Activated T-cell treated with anti-CD3 and anti-CD28 coated beads, Interleukin-2, amount 50 U/mL, for 72 hours (primary cell): ENCODE measurements at regions not wholly inside any gene's neighbourhood (a gene's known extent, or its start where the extent isn't known, plus 50 kb on each side); places are given as distances from the start of the nearest gene placed in this dataset.
"Not testable (repeated sequence)": the region's sequence is repeated elsewhere in the genome, so short reads cannot be mapped to it uniquely, and the experiment has no call there.

Source experiments
- ATAC-seq, 2 donors: fragments of 150-1000 bp; cut with Tn5 transposase; replicated peaks in 1 of 2; 2 replicates each; pipeline ENCODE4 v1.10.0; 2021; ENCODE audit warnings: moderate library complexity in 2 of 2, mild to moderate bottlenecking in 1 of 2
- DNase-seq, 2 donors: peaks; one replicate each; pipeline ENCODE4 v3.0.0; 2021 to 2022; ENCODE audit warnings: mixed read lengths in 1 of 2
- H3K27ac Mint-ChIP-seq: one replicate; pipeline ENCODE4 v1.8.0; 2022; ENCODE audit warnings: mild to moderate bottlenecking, moderate library complexity, mixed read lengths
- H3K27me3 Mint-ChIP-seq: one replicate; pipeline ENCODE4 v1.8.0; 2022; ENCODE audit warnings: low read depth, mixed read lengths
- H3K36me3 Mint-ChIP-seq, 2 donors: one replicate each; pipeline ENCODE4 v1.8.0; 2022; ENCODE audit warnings: mixed read lengths in 2 of 2, mild to moderate bottlenecking in 1 of 2; ENCODE audit not compliant: insufficient read depth in 2 of 2
- H3K4me1 Mint-ChIP-seq: one replicate; pipeline ENCODE4 v1.8.0; 2022; ENCODE audit warnings: low read depth, mixed read lengths
- H3K4me3 Mint-ChIP-seq, 2 donors: one replicate each; pipeline ENCODE4 v1.8.0; 2022; ENCODE audit warnings: mild to moderate bottlenecking in 2 of 2, mixed read lengths in 2 of 2, moderate library complexity in 2 of 2
- H3K9me3 Mint-ChIP-seq, 2 donors: one replicate each; pipeline ENCODE4 v1.8.0; 2022; ENCODE audit warnings: mixed read lengths in 2 of 2

DNA sequence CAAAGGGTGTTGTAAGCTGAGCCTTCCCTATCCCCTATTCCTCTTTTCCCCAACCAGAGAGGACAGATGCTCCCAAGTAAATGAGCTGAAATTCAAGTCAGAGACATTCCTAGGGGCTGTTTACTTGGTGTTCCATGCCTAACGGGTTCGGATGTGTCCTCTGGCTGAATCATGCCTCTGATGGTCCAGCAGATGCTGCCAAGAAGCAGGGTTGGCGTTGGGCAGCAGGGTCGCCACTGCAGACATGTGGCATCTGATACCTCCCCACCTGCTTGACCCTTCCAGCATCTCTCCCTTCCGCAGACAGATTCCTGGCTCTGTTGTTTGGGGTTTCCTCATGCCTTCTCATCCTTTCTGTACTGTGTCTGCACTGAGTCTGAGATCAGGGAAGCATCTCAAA is 108.3 kb downstream of the HNRNPLL start:
- Mint-ChIP-seq H3K4me1 (no peaks in the 10 kb centered on the region), H3K9me3 (no peaks in the 10 kb centered on the region), H3K36me3 (no peaks in the 10 kb centered on the region), H3K4me3 (no peak overlapping the region), H3K27ac (no peak overlapping the region), H3K27me3 (no peaks in the 10 kb centered on the region)
- ATAC-seq, result no peak
- no peak for DNase-seq

DNA sequence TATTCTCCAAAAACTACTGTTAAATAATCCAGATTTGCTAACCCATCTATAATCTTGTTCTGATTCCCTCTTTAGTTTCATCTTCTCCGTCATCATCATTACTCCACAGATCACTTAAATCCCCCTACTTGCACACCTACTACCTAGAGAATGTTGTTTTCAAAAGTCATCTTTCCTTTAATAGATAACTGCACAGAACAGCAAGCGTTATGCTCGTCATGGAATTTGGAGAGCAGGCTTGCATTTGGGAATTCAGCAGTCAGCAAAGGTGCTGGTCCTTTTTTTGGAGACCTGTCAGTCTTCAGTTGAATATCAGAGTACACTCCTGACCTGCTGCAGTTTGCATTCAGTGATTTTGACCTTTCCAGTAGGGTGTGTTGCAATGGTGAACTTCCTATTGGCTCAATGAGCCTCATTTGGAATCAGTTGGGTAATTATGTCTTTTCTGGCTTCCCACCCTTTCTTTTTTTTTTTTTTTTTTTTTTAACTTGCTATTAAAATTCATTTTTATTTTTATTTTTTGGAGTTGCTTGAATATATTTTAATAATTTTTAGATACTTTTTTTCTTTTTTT is 110.6 kb downstream of the HNRNPLL start:
- Mint-ChIP-seq H3K4me3 (no peak overlapping the region), H3K36me3 (no peaks in the 10 kb centered on the region), H3K27ac (no peak overlapping the region), H3K27me3 (no peaks in the 10 kb centered on the region), H3K4me1 (no peaks in the 10 kb centered on the region), H3K9me3 (no peaks in the 10 kb centered on the region)
- ATAC-seq, result no peak
- DNase-seq, result no peak

DNA sequence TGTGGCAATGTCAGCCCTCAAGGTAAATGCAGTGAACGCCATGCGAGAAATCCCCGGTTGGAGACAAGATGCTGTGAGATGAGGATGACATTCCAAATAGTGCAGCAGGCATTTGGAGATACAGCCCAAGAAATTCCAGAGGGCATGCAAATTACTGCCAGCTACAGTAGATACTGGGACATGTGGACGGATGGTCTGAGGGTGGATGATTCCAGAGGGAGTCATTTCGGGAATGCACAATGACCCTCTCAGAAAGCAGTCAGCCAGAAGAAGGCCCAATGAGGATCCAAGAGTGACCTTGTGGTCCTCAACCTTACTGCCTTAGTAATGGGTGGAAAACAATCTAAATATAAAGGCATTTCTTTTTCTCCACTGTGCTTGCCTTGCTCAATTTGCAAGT is 111.3 kb downstream of the HNRNPLL start:
- no peak overlapping the region for H3K27ac Mint-ChIP-seq
- DNase-seq, result no peak
- no peak for ATAC-seq
- no peak overlapping the region for H3K4me3 Mint-ChIP-seq
- H3K9me3 Mint-ChIP-seq, result no peaks in the 10 kb centered on the region
- no peaks in the 10 kb centered on the region for H3K4me1 Mint-ChIP-seq
- no peaks in the 10 kb centered on the region for H3K27me3 Mint-ChIP-seq
- H3K36me3 Mint-ChIP-seq, result no peaks in the 10 kb centered on the region

DNA sequence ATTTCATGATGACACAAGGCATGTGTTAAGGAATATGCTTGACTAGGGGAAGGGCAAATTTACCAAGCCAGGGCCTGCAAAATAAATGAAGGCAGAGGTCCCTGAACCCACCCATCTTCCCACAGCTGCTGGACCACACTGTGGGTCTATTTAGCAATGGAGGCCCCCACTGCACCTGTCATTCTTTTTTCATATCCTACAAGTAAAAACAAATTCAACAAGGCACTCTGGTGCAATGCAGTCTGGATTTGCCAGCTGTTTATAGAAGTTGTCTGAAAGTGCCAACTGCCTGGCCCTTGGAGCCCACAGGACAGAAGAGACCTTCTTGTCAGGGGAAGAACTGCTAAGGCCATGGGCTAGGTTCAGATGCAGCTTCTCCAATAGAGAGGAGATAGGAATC is 112.8 kb upstream of the ATL2 start:
- no peaks in the 10 kb centered on the region for H3K9me3 Mint-ChIP-seq
- no peaks in the 10 kb centered on the region for H3K27me3 Mint-ChIP-seq
- DNase-seq, result no peak
- H3K36me3 Mint-ChIP-seq, result no peaks in the 10 kb centered on the region
- H3K4me1 Mint-ChIP-seq, result no peaks in the 10 kb centered on the region
- ATAC-seq, result no peak
- no peak overlapping the region for H3K27ac Mint-ChIP-seq
- H3K4me3 Mint-ChIP-seq, result no peak overlapping the region

DNA sequence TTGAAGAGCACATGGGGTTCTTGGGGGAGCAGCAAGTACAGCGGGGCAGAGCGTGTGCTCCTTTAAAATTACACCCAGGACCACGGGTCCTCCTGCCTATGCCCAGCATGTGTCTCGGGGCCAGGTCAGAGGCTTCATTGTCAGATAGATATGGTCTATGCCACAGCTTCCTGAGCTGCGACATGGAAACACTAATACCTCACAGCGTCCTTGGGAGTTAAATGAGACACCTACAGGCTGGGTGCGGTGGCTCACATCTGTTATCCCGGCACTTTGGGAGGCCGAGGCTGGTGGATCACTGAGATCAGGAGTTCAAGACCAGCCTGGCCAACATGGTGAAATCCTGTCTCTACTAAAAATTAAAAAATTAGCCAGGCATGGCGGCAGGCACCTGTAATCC is 110.8 kb upstream of the ATL2 start:
- no peaks in the 10 kb centered on the region for H3K9me3 Mint-ChIP-seq
- no peak for ATAC-seq

GRCh38 chr2:38486213-38487026 is 109.3 kb upstream of the ATL2 start:
- H3K9me3 Mint-ChIP-seq, result no peaks in the 10 kb centered on the region
- no peaks in the 10 kb centered on the region for H3K4me1 Mint-ChIP-seq
- H3K36me3 Mint-ChIP-seq, result no peaks in the 10 kb centered on the region
- ATAC-seq (no peak), DNase-seq (no peak)
- H3K27ac Mint-ChIP-seq, result no peak overlapping the region
- peaks cover 4% of the 10 kb centered on the region for H3K27me3 Mint-ChIP-seq
- H3K4me3 Mint-ChIP-seq, result no peak overlapping the region

More for the DNA sequence above, 110.8 kb upstream of the ATL2 start:
- no peaks in the 10 kb centered on the region for H3K4me1 Mint-ChIP-seq
- H3K36me3 Mint-ChIP-seq, result no peaks in the 10 kb centered on the region
- H3K27me3 Mint-ChIP-seq, result no peaks in the 10 kb centered on the region
- H3K27ac Mint-ChIP-seq, result no peak overlapping the region
- H3K4me3 Mint-ChIP-seq, result no peak overlapping the region
- DNase-seq, result no peak

GRCh38 chr2:38485734-38486133 is 108.7 kb upstream of the ATL2 start:
- peaks cover under 1 to 1% of the 10 kb centered on the region in 2 donors for H3K9me3 Mint-ChIP-seq
- no peak overlapping the region for H3K27ac Mint-ChIP-seq
- ATAC-seq (no peak), DNase-seq (no peak)
- H3K4me1 Mint-ChIP-seq, result no peaks in the 10 kb centered on the region
- H3K36me3 Mint-ChIP-seq, result peaks cover under 1% of the 10 kb centered on the region in 2 donors
- peaks cover 11% of the 10 kb centered on the region for H3K27me3 Mint-ChIP-seq
- H3K4me3 Mint-ChIP-seq, result no peak overlapping the region

GRCh38 chr2:38484957-38485356 is 107.9 kb upstream of the ATL2 start:
- Mint-ChIP-seq H3K4me3 (no peak overlapping the region), H3K4me1 (no peaks in the 10 kb centered on the region), H3K36me3 (peaks cover 2 to 3% of the 10 kb centered on the region in 2 donors), H3K9me3 (peaks cover 1 to 7% of the 10 kb centered on the region in 2 donors), H3K27me3 (peaks cover 12% of the 10 kb centered on the region), H3K27ac (no peak overlapping the region)
- ATAC-seq (no peak), DNase-seq (no peak)

DNA sequence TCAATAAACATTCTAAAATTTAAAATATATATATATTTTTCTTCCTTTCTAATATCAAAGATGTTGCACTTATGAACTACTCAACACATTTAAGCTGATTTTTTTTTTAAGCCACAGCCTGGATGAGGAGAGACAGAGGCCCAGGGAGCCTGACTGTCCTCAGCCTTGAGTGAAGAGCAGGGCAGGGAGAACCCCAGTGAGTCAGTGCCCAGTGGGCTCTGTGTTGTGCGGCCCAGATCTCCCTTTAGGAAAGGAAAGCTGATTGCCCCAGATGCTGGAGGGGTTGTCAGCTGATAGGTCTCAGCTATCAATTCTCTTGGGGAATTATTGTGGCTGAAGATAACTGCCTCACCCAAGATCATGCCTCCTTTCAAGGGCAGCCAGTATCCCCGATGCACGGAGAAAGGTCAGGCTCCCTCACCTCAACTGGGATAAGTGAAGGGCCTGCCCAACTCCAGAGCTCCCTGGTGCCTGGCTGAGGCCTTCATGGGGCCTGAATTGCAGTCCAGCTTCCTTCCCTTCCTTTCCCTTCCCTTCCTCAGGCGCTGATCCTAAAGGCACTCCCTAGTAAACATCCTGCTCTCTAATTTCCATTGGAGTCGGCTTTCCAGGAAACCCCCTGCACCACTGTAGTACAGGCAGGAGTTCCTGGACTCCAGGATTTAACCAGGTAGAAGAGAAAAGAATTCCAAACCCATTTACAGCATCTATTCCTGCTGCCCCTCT is 106.9 kb upstream of the ATL2 start:
- no peak overlapping the region for H3K4me3 Mint-ChIP-seq
- no peaks in the 10 kb centered on the region for H3K4me1 Mint-ChIP-seq
- DNase-seq, result no peak
- H3K36me3 Mint-ChIP-seq, result peaks cover 2 to 6% of the 10 kb centered on the region in 2 donors
- no peak for ATAC-seq
- H3K27me3 Mint-ChIP-seq, result peaks cover 16% of the 10 kb centered on the region
- peaks cover 1 to 12% of the 10 kb centered on the region in 2 donors for H3K9me3 Mint-ChIP-seq
- H3K27ac Mint-ChIP-seq, result no peak overlapping the region

DNA sequence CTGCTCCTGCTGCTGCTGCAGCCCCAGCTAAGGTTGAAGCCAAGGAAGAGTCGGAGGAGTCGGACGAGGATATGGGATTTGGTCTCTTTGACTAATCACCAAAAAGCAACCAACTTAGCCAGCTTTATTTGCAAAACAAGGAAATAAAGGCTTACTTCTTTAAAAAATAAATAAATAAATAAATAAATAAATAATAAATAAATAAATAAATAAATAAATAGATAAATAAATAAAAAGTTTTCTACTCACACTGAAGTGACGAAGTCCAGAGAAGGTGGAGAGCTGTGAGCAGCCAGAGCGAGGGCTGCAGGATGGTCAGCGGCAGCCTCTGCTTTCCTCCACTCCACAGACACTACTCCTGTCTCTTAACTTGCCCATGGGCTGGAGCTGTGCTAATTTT is 105.6 kb upstream of the ATL2 start:
- not testable (repeated sequence) for ATAC-seq, H3K4me1 Mint-ChIP-seq

GRCh38 chr2:38480617-38481016 is 103.5 kb upstream of the ATL2 start:
- peaks cover 25% of the 10 kb centered on the region for H3K27me3 Mint-ChIP-seq
- peaks cover 2 to 6% of the 10 kb centered on the region in 2 donors for H3K36me3 Mint-ChIP-seq
- H3K9me3 Mint-ChIP-seq, result peaks cover 1 to 12% of the 10 kb centered on the region in 2 donors
- peaks cover 2% of the 10 kb centered on the region for H3K4me1 Mint-ChIP-seq
- no peak overlapping the region for H3K4me3 Mint-ChIP-seq
- DNase-seq, result no peak
- no peak for ATAC-seq
- H3K27ac Mint-ChIP-seq, result no peak overlapping the region

More for the DNA sequence above, 105.6 kb upstream of the ATL2 start:
- not testable (repeated sequence) for H3K36me3 Mint-ChIP-seq, H3K4me3 Mint-ChIP-seq, DNase-seq, H3K27ac Mint-ChIP-seq
- Mint-ChIP-seq H3K9me3 (peaks cover 1 to 12% of the 10 kb centered on the region in 2 donors), H3K27me3 (peaks cover 19% of the 10 kb centered on the region)

DNA sequence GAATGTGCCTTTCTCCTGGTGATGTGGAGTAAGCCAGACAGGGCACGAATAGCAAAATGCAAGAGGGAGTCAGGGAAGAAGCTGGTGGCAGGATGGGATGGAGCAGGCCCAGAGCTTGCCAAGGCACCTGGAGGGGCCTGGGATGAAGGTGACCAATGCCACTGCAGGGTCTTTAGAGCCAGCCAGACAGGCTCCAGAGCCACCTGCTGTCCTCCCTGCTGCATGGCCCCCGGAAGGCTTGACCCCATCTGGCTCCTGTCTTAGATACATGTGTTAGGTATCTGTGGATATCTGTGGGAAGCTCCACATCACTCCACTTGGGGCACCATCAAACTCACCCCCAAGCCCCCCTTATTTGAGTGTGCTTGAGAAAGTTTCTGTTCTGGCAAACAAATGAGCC is 99.9 kb upstream of the ATL2 start:
- no peak for ATAC-seq
- Mint-ChIP-seq H3K36me3 (peaks cover 2 to 6% of the 10 kb centered on the region in 2 donors), H3K27ac (no peak overlapping the region), H3K4me1 (peaks cover 33% of the 10 kb centered on the region), H3K27me3 (peaks cover 40% of the 10 kb centered on the region), H3K9me3 (peaks cover 1 to 12% of the 10 kb centered on the region in 2 donors), H3K4me3 (no peak overlapping the region)
- no peak for DNase-seq

- DNase-seq (no peak), ATAC-seq (no peak)
- no peak overlapping the region for H3K27ac Mint-ChIP-seq
- no peak overlapping the region for H3K4me3 Mint-ChIP-seq
- peaks cover 28% of the 10 kb centered on the region for H3K27me3 Mint-ChIP-seq
- peaks cover 0 to 8% of the 10 kb centered on the region in 2 donors for H3K9me3 Mint-ChIP-seq
- H3K4me1 Mint-ChIP-seq, result peaks cover 33% of the 10 kb centered on the region
- H3K36me3 Mint-ChIP-seq, result peaks cover 0 to 3% of the 10 kb centered on the region in 2 donors
These were observed 98.5 kb upstream of the ATL2 start for GRCh38 chr2:38475567-38475881.
